ES-I3 (cell line): ENCODE measurements at regions not wholly inside any gene's neighbourhood (a gene's known extent, or its start where the extent isn't known, plus 50 kb on each side); places are given as distances from the start of the nearest gene placed in this dataset.

Experiments
- H3K36me3 ChIP-seq: 2 replicates; pipeline ENCODE4 v1.6.1; 2013; ENCODE audit warnings: mild to moderate bottlenecking, low read length, control low read depth, moderate library complexity; ENCODE audit not compliant: insufficient read depth
- H3K4me1 ChIP-seq: 2 replicates; pipeline ENCODE4 v1.6.1; 2013; ENCODE audit warnings: mild to moderate bottlenecking, control low read depth, low read length; ENCODE audit not compliant: insufficient read depth
- H3K9ac ChIP-seq: 2 replicates; pipeline ENCODE4 v1.6.1; 2013; ENCODE audit warnings: low read depth, mild to moderate bottlenecking, low read length, moderate library complexity
- H3K9me3 ChIP-seq: 2 replicates; pipeline ENCODE4 v1.6.1; 2013; ENCODE audit warnings: mild to moderate bottlenecking, low read length, moderate library complexity; ENCODE audit not compliant: control insufficient read depth, insufficient read depth

- Histone ChIP-seq H3K9me3 (no peaks in the 10 kb centered on the region), H3K9ac (no peak overlapping the region), H3K4me1 (no peaks in the 10 kb centered on the region), H3K36me3 (no peaks in the 10 kb centered on the region)
Observed at GRCh38 chr3:148373961-148374360, 323.7 kb upstream of the AGTR1 start.

- Histone ChIP-seq H3K4me1 (no peaks in the 10 kb centered on the region), H3K9ac (no peak overlapping the region), H3K9me3 (no peaks in the 10 kb centered on the region), H3K36me3 (no peaks in the 10 kb centered on the region)
Observed at GRCh38 chr3:148379763-148380382, 317.8 kb upstream of the AGTR1 start.

- Histone ChIP-seq H3K9me3 (no peaks in the 10 kb centered on the region), H3K36me3 (no peaks in the 10 kb centered on the region), H3K4me1 (no peaks in the 10 kb centered on the region), H3K9ac (no peak overlapping the region)
Observed at GRCh38 chr3:148381051-148381450, 316.7 kb upstream of the AGTR1 start.

- Histone ChIP-seq H3K9ac (no peak overlapping the region), H3K4me1 (no peaks in the 10 kb centered on the region), H3K36me3 (no peaks in the 10 kb centered on the region), H3K9me3 (no peaks in the 10 kb centered on the region)
Observed at GRCh38 chr3:148389916-148390315, 307.8 kb upstream of the AGTR1 start.

- H3K9ac ChIP-seq, result no peak overlapping the region
- no peaks in the 10 kb centered on the region; the same call in 1 of the 2 replicates for H3K9me3 ChIP-seq
- H3K4me1 ChIP-seq, result no peaks in the 10 kb centered on the region
- no peaks in the 10 kb centered on the region for H3K36me3 ChIP-seq
Observed at GRCh38 chr3:148395821-148396220, 301.9 kb upstream of the AGTR1 start.

- no peaks in the 10 kb centered on the region for H3K4me1 ChIP-seq
- H3K9me3 ChIP-seq, result no peaks in the 10 kb centered on the region; the same call in 1 of the 2 replicates
- H3K9ac ChIP-seq, result no peak overlapping the region
- H3K36me3 ChIP-seq, result no peaks in the 10 kb centered on the region
Observed at GRCh38 chr3:148400754-148401153, 296.9 kb upstream of the AGTR1 start.

GRCh38 chr3:148408667-148409066 is 289.0 kb upstream of the AGTR1 start:
- H3K4me1 ChIP-seq, result no peaks in the 10 kb centered on the region
- peaks cover 20% of the 10 kb centered on the region for H3K9me3 ChIP-seq
- no peak overlapping the region for H3K9ac ChIP-seq
- no peaks in the 10 kb centered on the region for H3K36me3 ChIP-seq

GRCh38 chr3:148420242-148420641 is 277.5 kb upstream of the AGTR1 start:
- H3K36me3 ChIP-seq, result no peaks in the 10 kb centered on the region
- H3K4me1 ChIP-seq, result peaks cover 9% of the 10 kb centered on the region
- H3K9ac ChIP-seq, result no peak overlapping the region; the same call in 1 of the 2 replicates
- no peaks in the 10 kb centered on the region for H3K9me3 ChIP-seq

GRCh38 chr3:148428862-148429605 is 268.7 kb upstream of the AGTR1 start:
- Histone ChIP-seq H3K9me3 (no peaks in the 10 kb centered on the region), H3K9ac (no peak overlapping the region), H3K36me3 (no peaks in the 10 kb centered on the region), H3K4me1 (no peaks in the 10 kb centered on the region)

GRCh38 chr3:148433665-148434064 is 264.0 kb upstream of the AGTR1 start:
- H3K36me3 ChIP-seq, result no peaks in the 10 kb centered on the region
- H3K4me1 ChIP-seq, result no peaks in the 10 kb centered on the region
- no peaks in the 10 kb centered on the region; the same call in 1 of the 2 replicates for H3K9me3 ChIP-seq
- no peak overlapping the region for H3K9ac ChIP-seq

GRCh38 chr3:148435534-148435933 is 262.2 kb upstream of the AGTR1 start:
- no peaks in the 10 kb centered on the region; the same call in 1 of the 2 replicates for H3K9me3 ChIP-seq
- H3K4me1 ChIP-seq, result no peaks in the 10 kb centered on the region
- no peak overlapping the region for H3K9ac ChIP-seq

GRCh38 chr3:148439254-148439822 is 258.4 kb upstream of the AGTR1 start:
- Histone ChIP-seq H3K4me1 (no peaks in the 10 kb centered on the region), H3K9me3 (peaks cover 6% of the 10 kb centered on the region), H3K9ac (no peak overlapping the region), H3K36me3 (no peaks in the 10 kb centered on the region)

More at GRCh38 chr3:148435534-148435933, 262.2 kb upstream of the AGTR1 start:
- H3K36me3 ChIP-seq, result no peaks in the 10 kb centered on the region

GRCh38 chr3:148441191-148441590 is 256.5 kb upstream of the AGTR1 start:
- Histone ChIP-seq H3K9ac (no peak overlapping the region), H3K9me3 (peaks cover 6% of the 10 kb centered on the region), H3K4me1 (no peaks in the 10 kb centered on the region), H3K36me3 (no peaks in the 10 kb centered on the region)

- no peaks in the 10 kb centered on the region for H3K36me3 ChIP-seq
- no peaks in the 10 kb centered on the region for H3K4me1 ChIP-seq
- no peak overlapping the region for H3K9ac ChIP-seq
- no peaks in the 10 kb centered on the region for H3K9me3 ChIP-seq
Observed at GRCh38 chr3:148450819-148451218, 246.9 kb upstream of the AGTR1 start.

GRCh38 chr3:148451969-148452368 is 245.7 kb upstream of the AGTR1 start:
- Histone ChIP-seq H3K4me1 (no peaks in the 10 kb centered on the region), H3K9ac (no peak overlapping the region), H3K9me3 (peaks cover 2% of the 10 kb centered on the region; the same call in 1 of the 2 replicates), H3K36me3 (no peaks in the 10 kb centered on the region)
